NCI-H69 (cell line): ENCODE measurements at regions not wholly inside any gene's neighbourhood (a gene's known extent, or its start where the extent isn't known, plus 50 kb on each side); places are given as distances from the start of the nearest gene placed in this dataset.
A peak's percentile ranks its signal among the peaks of the same experiment; 100 is the strongest.

ENCODE experiments used
- DNase-seq: peaks from one replicate; lab custom pipeline; 2025; lab: John Stamatoyannopoulos, UW

- DNase-seq = peak; percentile 32
Observed at GRCh38 chr11:112617977-112618826, 343.0 kb upstream of the NCAM1 start.

- DNase-seq = no peak
Observed at GRCh38 chr11:112619106-112619505, 342.1 kb upstream of the NCAM1 start.

GRCh38 chr11:112620621-112621394, 340.4 kb upstream of the NCAM1 start:
- DNase-seq = no peak

- no peak for DNase-seq
Observed at GRCh38 chr11:112623057-112623456, 338.2 kb upstream of the NCAM1 start.

GRCh38 chr11:112624431-112624830, 336.8 kb upstream of the NCAM1 start:
- DNase-seq = no peak

- DNase-seq = peak; percentile 70
Observed at GRCh38 chr11:112624971-112625370, 336.2 kb upstream of the NCAM1 start.

- DNase-seq = peak; percentile 77
Observed at GRCh38 chr11:112625814-112626213, 335.4 kb upstream of the NCAM1 start.

- DNase-seq = peak; percentile 94
Observed at GRCh38 chr11:112626731-112627130, 334.5 kb upstream of the NCAM1 start.

- DNase-seq = no peak
Observed at GRCh38 chr11:112627588-112628045, 333.6 kb upstream of the NCAM1 start.

GRCh38 chr11:112628676-112629075, 332.5 kb upstream of the NCAM1 start:
- no peak for DNase-seq

GRCh38 chr11:112630496-112630895, 330.7 kb upstream of the NCAM1 start:
- no peak for DNase-seq

GRCh38 chr11:112631333-112631732, 329.9 kb upstream of the NCAM1 start:
- DNase-seq = peak; percentile 24

- DNase-seq = no peak
Observed at GRCh38 chr11:112632866-112633505, 328.2 kb upstream of the NCAM1 start.

GRCh38 chr11:112634551-112634950, 326.7 kb upstream of the NCAM1 start:
- DNase-seq = no peak

GRCh38 chr11:112634995-112635737, 326.1 kb upstream of the NCAM1 start:
- no peak for DNase-seq

GRCh38 chr11:112637076-112637475, 324.1 kb upstream of the NCAM1 start:
- DNase-seq = peak; percentile 39

GRCh38 chr11:112637876-112638275, 323.3 kb upstream of the NCAM1 start:
- DNase-seq = peak; percentile 26

- DNase-seq = no peak
Observed at GRCh38 chr11:112639469-112639868, 321.8 kb upstream of the NCAM1 start.

- no peak for DNase-seq
Observed at GRCh38 chr11:112643416-112643815, 317.8 kb upstream of the NCAM1 start.

GRCh38 chr11:112644410-112645131, 316.6 kb upstream of the NCAM1 start:
- no peak for DNase-seq

GRCh38 chr11:112649856-112650255, 311.4 kb upstream of the NCAM1 start:
- no peak for DNase-seq
